HG02970 (cell line): ENCODE measurements at regions not wholly inside any gene's neighbourhood (a gene's known extent, or its start where the extent isn't known, plus 50 kb on each side); places are given as distances from the start of the nearest gene placed in this dataset.

Experiments
- ATAC-seq: cut with Tn5 transposase; IDR thresholded peaks from one replicate; pipeline ENCODE4 v1.9.1; 2021; ENCODE audit warnings: mild to moderate bottlenecking, moderate library complexity, moderate number of reproducible peaks; ENCODE audit not compliant: unreplicated experiment, low FRiP score

GRCh38 chr2:8285081-8285480 lies 396.8 kb upstream of the ID2 start:
- ATAC-seq: no peak

GRCh38 chr2:8285898-8286297 lies 396.0 kb upstream of the ID2 start:
- no peak for ATAC-seq

GRCh38 chr2:8288206-8288605 lies 393.6 kb upstream of the ID2 start:
- ATAC-seq: no peak

- no peak for ATAC-seq
These were observed 392.7 kb upstream of the ID2 start for GRCh38 chr2:8289111-8289510.

- ATAC-seq: no peak
These were observed 391.0 kb upstream of the ID2 start for GRCh38 chr2:8290771-8291352.

GRCh38 chr2:8296306-8296705 lies 385.6 kb upstream of the ID2 start:
- no peak for ATAC-seq

- ATAC-seq: no peak
These were observed 384.3 kb upstream of the ID2 start for GRCh38 chr2:8297376-8298231.

- ATAC-seq: no peak
These were observed 383.1 kb upstream of the ID2 start for GRCh38 chr2:8298783-8299182.

GRCh38 chr2:8300216-8300615 lies 381.6 kb upstream of the ID2 start:
- ATAC-seq: no peak

- ATAC-seq: no peak
These were observed 381.0 kb upstream of the ID2 start for GRCh38 chr2:8300905-8301304.

GRCh38 chr2:8303322-8303832 lies 378.5 kb upstream of the ID2 start:
- ATAC-seq: peak; percentile 73

- no peak for ATAC-seq
These were observed 376.8 kb upstream of the ID2 start for GRCh38 chr2:8304821-8305766.

GRCh38 chr2:8306530-8307351 lies 375.1 kb upstream of the ID2 start:
- no peak for ATAC-seq

GRCh38 chr2:8307606-8308180 lies 374.2 kb upstream of the ID2 start:
- ATAC-seq: no peak

GRCh38 chr2:8309131-8309530 lies 372.7 kb upstream of the ID2 start:
- no peak for ATAC-seq

- no peak for ATAC-seq
These were observed 371.1 kb upstream of the ID2 start for GRCh38 chr2:8310557-8311455.

- ATAC-seq: no peak
These were observed 369.6 kb upstream of the ID2 start for GRCh38 chr2:8312221-8312620.
